ENCODE measurements at regions not wholly inside any gene's neighbourhood (a gene's known extent, or its start where the extent isn't known, plus 50 kb on each side); places are given as distances from the start of the nearest gene placed in this dataset.

GRCh38 chr3:127123533-127123932 lies 69.4 kb upstream of the PRR23E start:
- Histone ChIP-seq H3K27ac (ENCODE audit: insufficient read length, low read depth, low read length) (no peak overlapping the region), H2BK120ac (ENCODE audit: low read depth, low read length, poor library complexity, severe bottlenecking) (no peak overlapping the region), H3K4me2 (ENCODE audit: insufficient read depth, insufficient read length, low read length) (no peak overlapping the region), H2BK5ac (ENCODE audit: insufficient read length, low read length) (no peak overlapping the region), H3K9ac (ENCODE audit: extremely low read depth, insufficient read length, low read length) (no peak overlapping the region), H2BK12ac (ENCODE audit: insufficient read length, low read depth, low read length) (no peak overlapping the region), H3K4me1 (ENCODE audit: insufficient read depth, low read length) (no peaks in the 10 kb centered on the region), H3K56ac (ENCODE audit: insufficient read length, low read depth, low read length) (no peak overlapping the region), H4K20me1 (ENCODE audit: control insufficient read depth, insufficient read depth, insufficient read length) (no peaks in the 10 kb centered on the region), H3K79me1 (ENCODE audit: insufficient read depth, low read depth, low read length, poor library complexity, severe bottlenecking) (no peaks in the 10 kb centered on the region), H3K14ac (ENCODE audit: insufficient read depth, low read length) (no peak overlapping the region), H4K5ac (ENCODE audit: insufficient read length, low read depth, low read length) (no peak overlapping the region), H4K91ac (ENCODE audit: insufficient read length, low read depth, low read length) (no peak overlapping the region), H3K9me3 (ENCODE audit: control insufficient read depth, low read depth, low read length) (no peaks in the 10 kb centered on the region), H3K23ac (ENCODE audit: insufficient read length, low read depth, low read length) (no peak overlapping the region), H3K4ac (ENCODE audit: low read depth, low read length) (no peak overlapping the region), H3K79me2 (ENCODE audit: insufficient read depth, low read length) (no peaks in the 10 kb centered on the region), H3K18ac (ENCODE audit: insufficient read length, low read depth, low read length) (no peak overlapping the region), H2AFZ (ENCODE audit: low read length) (no peak overlapping the region), H3K27me3 (ENCODE audit: insufficient read depth, low read length) (no peaks in the 10 kb centered on the region; the same call in 1 of the 2 replicates), H2BK20ac (ENCODE audit: low read depth, low read length, poor library complexity, severe bottlenecking) (no peak overlapping the region), H2BK15ac (ENCODE audit: low read depth, low read length) (no peak overlapping the region), H3K23me2 (ENCODE audit: insufficient read length, low read depth, low read length, poor library complexity, severe bottlenecking) (no peaks in the 10 kb centered on the region), H2AK5ac (ENCODE audit: insufficient read length, low read length) (no peak overlapping the region), H3T11ph (ENCODE audit: low read length) (no peak overlapping the region), H4K8ac (replicated peaks; ENCODE audit: insufficient read length, low read depth, low read length) (no peak overlapping the region)
- no peak overlapping the region for H3K27ac Mint-ChIP-seq
- no peaks in the 10 kb centered on the region for H3K36me3 Mint-ChIP-seq (ENCODE audit: insufficient read depth in 1 of 3, low read depth in 3 of 3)
- TF ChIP-seq CTCF (conservative IDR thresholded peaks at IDR 0.05): no peak
- no CpG with 5 or more reads among the region's 2 CpGs for WGBS (ENCODE audit: extremely low coverage, insufficient read length, low lambda C conversion rate)
- peaks cover 8% of the 10 kb centered on the region for H3K27me3 Mint-ChIP-seq (ENCODE audit: low read depth)
- H3K9me3 Mint-ChIP-seq: no peaks in the 10 kb centered on the region
- no peak for DNase-seq
- no peak overlapping the region for H3K4me3 Mint-ChIP-seq
- peaks cover 14 to 19% of the 10 kb centered on the region in 2 experiments for H3K4me1 Mint-ChIP-seq

Data from H9 (cell line).